Endothelial cell of umbilical vein (primary cell): ENCODE measurements at regions not wholly inside any gene's neighbourhood (a gene's known extent, or its start where the extent isn't known, plus 50 kb on each side); places are given as distances from the start of the nearest gene placed in this dataset.

Experiments
- BruUV-seq: library from RNA; stranded (reverse); fragments of 400-500 nt; replicated peaks from 2 replicates; lab custom pipeline; 2021; lab: Mats Ljungman, UMichigan
- CTCF ChIA-PET: fragments of 300-600, 350-600 bp; sonication (Branson Sonifier 250); formaldehyde crosslinking; loops from one replicate; lab custom pipeline; 2021; ENCODE audit warnings: antibody characterized with exemption, inconsistent platforms; lab: Charles Lee
- POLR2A ChIA-PET: fragments of 300-600, 350-600 bp; sonication (Branson Sonifier 250); formaldehyde crosslinking; loops from one replicate; lab custom pipeline; 2021; ENCODE audit warnings: antibody characterized with exemption, inconsistent platforms; lab: Charles Lee
- DNase-seq: peaks from one replicate; pipeline ENCODE4 v3.0.0-alpha.2; 2011; ENCODE audit warnings: low read depth, low spot score
- FAIRE-seq: peaks from 2 replicates; lab custom pipeline; 2011; peaks lifted over from hg19 to GRCh38; lab: Jason Lieb, UNC
- H2AFZ ChIP-seq: 2 replicates; pipeline ENCODE4 v1.6.0; 2012; ENCODE audit warnings: low read depth, low read length, control low read depth, inconsistent platforms
- H3K27ac ChIP-seq: 2 replicates; pipeline ENCODE4 v1.5.1; 2011; ENCODE audit warnings: low read depth, mild to moderate bottlenecking, control low read depth, low read length, moderate library complexity; ENCODE audit not compliant: insufficient read depth
- H3K27me3 ChIP-seq, 2 experiments: 2 replicates each; pipeline versions ENCODE4 v1.6.0 to v1.6.1; 2011; ENCODE audit warnings: low read length in 2 of 2, mixed read lengths in 1 of 2; ENCODE audit not compliant: control insufficient read depth in 2 of 2, insufficient read depth in 2 of 2
- H3K36me3 ChIP-seq, 2 experiments: 2 replicates in 1 of 2; 3 replicates in 1 of 2; pipeline ENCODE4 v1.5.1; 2011; ENCODE audit warnings: low read length in 2 of 2, mild to moderate bottlenecking in 1 of 2, moderate library complexity in 1 of 2; ENCODE audit not compliant: control insufficient read depth in 2 of 2, insufficient read depth in 2 of 2; ENCODE audit errors: extremely low read depth in 1 of 2
- H3K4me1 ChIP-seq: 3 replicates; pipeline ENCODE4 v1.5.1; 2011; ENCODE audit warnings: mild to moderate bottlenecking, low read length; ENCODE audit not compliant: control insufficient read depth, insufficient read depth; ENCODE audit errors: extremely low read depth
- H3K4me2 ChIP-seq: 2 replicates; pipeline ENCODE4 v1.6.1; 2011; ENCODE audit warnings: low read length, control low read depth, mixed read lengths; ENCODE audit not compliant: insufficient read depth
- H3K4me3 ChIP-seq, 3 experiments: fragments of 200-600 bp in 1 of 3; sonication (generic), shearing (Covaris generic) in 1 of 3; replicated peaks in 1 of 3; 2 replicates each; pipeline ENCODE4 v1.5.1; 2011 to 2016; ENCODE audit warnings: control low read depth in 3 of 3, low read length in 3 of 3, mild to moderate bottlenecking in 2 of 3, inconsistent platforms in 1 of 3, low read depth in 1 of 3, moderate library complexity in 1 of 3; ENCODE audit not compliant: insufficient read depth in 1 of 3
- H3K79me2 ChIP-seq: 2 replicates; pipeline ENCODE4 v1.6.0; 2012; ENCODE audit warnings: low read length, inconsistent platforms; ENCODE audit not compliant: control insufficient read depth, insufficient read depth
- H3K9ac ChIP-seq: replicated peaks from 2 replicates; pipeline ENCODE3; 2011; ENCODE audit warnings: low read length, control low read depth; ENCODE audit not compliant: insufficient read depth; ENCODE audit errors: extremely low read depth
- H3K9me1 ChIP-seq: replicated peaks from 3 replicates; pipeline ENCODE4 v1.6.0; 2011; ENCODE audit warnings: mild to moderate bottlenecking, low read length; ENCODE audit not compliant: control insufficient read depth, insufficient read depth; ENCODE audit errors: extremely low read depth
- H3K9me3 ChIP-seq: replicated peaks from 2 replicates; pipeline ENCODE4 v1.5.1; 2012; ENCODE audit warnings: low read length, inconsistent platforms; ENCODE audit not compliant: control insufficient read depth, insufficient read depth
- H4K20me1 ChIP-seq: replicated peaks from 2 replicates; pipeline ENCODE3; 2011; ENCODE audit warnings: mild to moderate bottlenecking, low read length; ENCODE audit not compliant: control insufficient read depth, insufficient read depth; ENCODE audit errors: extremely low read depth
- EZH2 ChIP-seq: IDR thresholded peaks from 2 replicates; pipeline ENCODE4 v1.6.1; 2012; ENCODE audit warnings: borderline replicate concordance, low read depth, mild to moderate bottlenecking, moderate library complexity, low read length, inconsistent platforms; ENCODE audit not compliant: severe bottlenecking
- FOS ChIP-seq: IDR thresholded peaks from 2 replicates; pipeline ENCODE4 v1.6.1; 2011; ENCODE audit warnings: mild to moderate bottlenecking, low read length, moderate library complexity, borderline replicate concordance; ENCODE audit not compliant: insufficient read depth
- GATA2 ChIP-seq: IDR thresholded peaks from 2 replicates; pipeline ENCODE4 v1.7.0; 2011; ENCODE audit warnings: low read depth, mild to moderate bottlenecking, moderate library complexity, mixed read lengths, low read length; ENCODE audit not compliant: insufficient read length, insufficient read depth
- JUN ChIP-seq: IDR thresholded peaks from 2 replicates; pipeline ENCODE4 v1.6.1; 2011; ENCODE audit warnings: borderline replicate concordance, low read depth; ENCODE audit not compliant: insufficient read length, insufficient read depth
- MYC ChIP-seq: IDR thresholded peaks from one replicate; pipeline ENCODE4 v1.6.1; 2011; ENCODE audit warnings: mild to moderate bottlenecking, low read depth, low read length
- POLR2A ChIP-seq: IDR thresholded peaks from 2 replicates; pipeline ENCODE4 v1.6.1; 2012; ENCODE audit warnings: low read depth, mild to moderate bottlenecking, control low read depth, low read length
- POLR2AphosphoS5 ChIP-seq: IDR thresholded peaks from 2 replicates; pipeline ENCODE4 v1.6.1; 2012; ENCODE audit warnings: low read depth, mild to moderate bottlenecking, control low read depth, low read length, moderate library complexity; ENCODE audit not compliant: insufficient read depth
- dilution Hi-C: fragments of 300-500 bp; cut with MboI; formaldehyde crosslinking; loops from one replicate; pipeline ENCODE4 v1.15.0; 2019; ENCODE audit warnings: low sequenced_read_pairs; ENCODE audit not compliant: extremely low pct_ligation_motif_present
- intact Hi-C: fragments of 100-400 bp; cut with micrococcal nuclease; formaldehyde crosslinking; loops from one replicate; pipeline ENCODE4 v1.10.0; 2022
- TF ChIP-seq, protein P1 (sequence below), 2 donors: IDR thresholded peaks; 1 replicate in 1 of 2; 2 replicates in 1 of 2; pipeline ENCODE4 v1.5.1; 2011; ENCODE audit warnings: low read length in 2 of 2, mild to moderate bottlenecking in 2 of 2, moderate library complexity in 2 of 2, control low read depth in 1 of 2, inconsistent platforms in 1 of 2, low read depth in 1 of 2; ENCODE audit not compliant: insufficient read depth in 1 of 2; ENCODE audit errors: extremely low read depth in 1 of 2
- TF ChIP-seq, protein P2 (sequence below): IDR thresholded peaks from 2 replicates; pipeline ENCODE4 v1.6.1; 2011; ENCODE audit not compliant: insufficient read depth, insufficient read length

DNA sequence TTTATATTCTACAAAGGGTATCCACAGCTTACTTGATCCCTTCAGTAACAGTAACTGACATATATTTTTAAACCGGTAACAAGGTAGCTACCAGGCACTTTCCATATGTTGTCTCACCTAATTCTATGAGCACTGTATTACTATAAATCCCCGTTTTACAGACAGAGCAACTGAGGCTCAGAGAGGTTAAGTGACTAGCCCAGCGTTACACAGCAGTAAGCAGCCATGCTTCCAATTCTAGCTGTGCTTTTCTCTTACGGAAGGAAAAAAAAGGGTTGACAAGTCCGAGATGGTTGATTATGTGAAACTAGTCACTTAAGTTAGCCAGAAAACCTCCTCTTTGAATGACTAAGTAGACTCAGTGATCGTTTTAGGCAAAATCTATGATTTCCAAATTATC lies 187.3 kb upstream of the LHX5 start:
- DNase-seq (no peak), FAIRE-seq (no peak)
- H3K9me1 ChIP-seq, result no peaks in the 10 kb centered on the region
- H3K27me3 ChIP-seq, result no peaks in the 10 kb centered on the region
- no peak overlapping the region for H3K27ac ChIP-seq
- no peaks in the 10 kb centered on the region for H3K79me2 ChIP-seq
- no peak overlapping the region for H2AFZ ChIP-seq
- intact Hi-C loops (no loop called here), dilution Hi-C loops (no loop called here)
- no peaks in the 10 kb centered on the region for H3K4me1 ChIP-seq
- H3K4me3 ChIP-seq, result no peak overlapping the region
- TF ChIP-seq POLR2AphosphoS5 (no peak), GATA2 (no peak), JUN (no peak), EZH2 (no peak), POLR2A (no peak), MYC (no peak), FOS (no peak)
- TF ChIP-seq, protein P1, sequence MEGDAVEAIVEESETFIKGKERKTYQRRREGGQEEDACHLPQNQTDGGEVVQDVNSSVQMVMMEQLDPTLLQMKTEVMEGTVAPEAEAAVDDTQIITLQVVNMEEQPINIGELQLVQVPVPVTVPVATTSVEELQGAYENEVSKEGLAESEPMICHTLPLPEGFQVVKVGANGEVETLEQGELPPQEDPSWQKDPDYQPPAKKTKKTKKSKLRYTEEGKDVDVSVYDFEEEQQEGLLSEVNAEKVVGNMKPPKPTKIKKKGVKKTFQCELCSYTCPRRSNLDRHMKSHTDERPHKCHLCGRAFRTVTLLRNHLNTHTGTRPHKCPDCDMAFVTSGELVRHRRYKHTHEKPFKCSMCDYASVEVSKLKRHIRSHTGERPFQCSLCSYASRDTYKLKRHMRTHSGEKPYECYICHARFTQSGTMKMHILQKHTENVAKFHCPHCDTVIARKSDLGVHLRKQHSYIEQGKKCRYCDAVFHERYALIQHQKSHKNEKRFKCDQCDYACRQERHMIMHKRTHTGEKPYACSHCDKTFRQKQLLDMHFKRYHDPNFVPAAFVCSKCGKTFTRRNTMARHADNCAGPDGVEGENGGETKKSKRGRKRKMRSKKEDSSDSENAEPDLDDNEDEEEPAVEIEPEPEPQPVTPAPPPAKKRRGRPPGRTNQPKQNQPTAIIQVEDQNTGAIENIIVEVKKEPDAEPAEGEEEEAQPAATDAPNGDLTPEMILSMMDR (IDR thresholded peaks at IDR 0.05; ENCODE audit: extremely low read depth in 1 of 2, insufficient read depth in 1 of 2, low read depth in 1 of 2, low read length in 2 of 2), result no peak
- TF ChIP-seq, protein P2, sequence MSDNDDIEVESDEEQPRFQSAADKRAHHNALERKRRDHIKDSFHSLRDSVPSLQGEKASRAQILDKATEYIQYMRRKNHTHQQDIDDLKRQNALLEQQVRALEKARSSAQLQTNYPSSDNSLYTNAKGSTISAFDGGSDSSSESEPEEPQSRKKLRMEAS, result no peak
- CTCF ChIA-PET, result no interaction called here
- no peak overlapping the region for H3K9ac ChIP-seq
- no peaks in the 10 kb centered on the region for H3K9me3 ChIP-seq
- no peaks in the 10 kb centered on the region for H3K36me3 ChIP-seq
- no peak overlapping the region for H3K4me2 ChIP-seq
- BruUV-seq, result no TSS peak
- POLR2A ChIA-PET, result no interaction called here
- no peaks in the 10 kb centered on the region for H4K20me1 ChIP-seq
